ENCODE measurements at regions not wholly inside any gene's neighbourhood (a gene's known extent, or its start where the extent isn't known, plus 50 kb on each side); places are given as distances from the start of the nearest gene placed in this dataset.

DNA sequence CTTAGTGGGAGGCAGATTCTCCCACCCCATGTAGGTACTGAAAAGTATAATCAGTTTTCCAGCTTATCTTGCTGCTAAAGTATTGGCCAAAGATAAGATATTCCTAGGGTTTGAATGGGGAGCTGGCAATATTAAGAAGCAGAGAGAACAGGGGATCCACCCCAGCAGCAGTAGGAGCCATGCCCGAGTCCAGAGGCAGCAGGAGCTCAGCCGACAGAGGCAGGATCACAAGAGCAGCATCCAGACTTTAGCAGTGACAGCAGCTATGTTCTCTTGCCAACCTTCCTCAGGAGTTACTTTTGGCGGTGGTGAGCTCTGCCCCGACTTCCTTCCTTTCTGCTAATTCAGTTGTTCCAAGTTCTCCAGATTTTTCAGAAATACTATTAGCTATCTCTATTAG is 224.5 kb downstream of the GADD45G start:
- no peak for DNase-seq (ENCODE audit: missing footprints)
- intact Hi-C loops (cut with DNase I) = no loop called here

DNA sequence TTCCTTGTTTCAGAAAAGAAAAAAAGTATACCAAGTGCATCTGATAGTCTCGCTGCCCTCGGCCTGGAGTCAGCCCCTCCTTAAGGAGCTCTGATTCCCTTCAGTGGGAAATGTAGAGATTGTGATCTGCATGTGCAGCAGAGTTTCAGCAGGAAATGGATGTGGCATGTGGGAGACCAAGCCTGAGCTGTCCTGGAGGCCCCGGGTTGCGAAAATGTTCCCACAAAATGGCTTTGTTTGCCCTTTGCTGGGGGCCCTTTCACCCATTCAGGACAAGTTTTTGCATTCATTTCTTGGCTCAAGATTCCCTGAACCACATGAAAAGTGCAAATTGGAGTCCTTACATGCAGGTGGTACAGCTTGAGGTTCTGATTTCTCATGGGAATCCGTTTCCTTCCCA is 230.9 kb downstream of the GADD45G start:
- no peak for ATAC-seq
- no peak for DNase-seq (ENCODE audit: missing footprints)
- intact Hi-C loops (cut with DNase I) = no loop called here

More for the DNA sequence above, 224.5 kb downstream of the GADD45G start:
- ATAC-seq = no peak

DNA sequence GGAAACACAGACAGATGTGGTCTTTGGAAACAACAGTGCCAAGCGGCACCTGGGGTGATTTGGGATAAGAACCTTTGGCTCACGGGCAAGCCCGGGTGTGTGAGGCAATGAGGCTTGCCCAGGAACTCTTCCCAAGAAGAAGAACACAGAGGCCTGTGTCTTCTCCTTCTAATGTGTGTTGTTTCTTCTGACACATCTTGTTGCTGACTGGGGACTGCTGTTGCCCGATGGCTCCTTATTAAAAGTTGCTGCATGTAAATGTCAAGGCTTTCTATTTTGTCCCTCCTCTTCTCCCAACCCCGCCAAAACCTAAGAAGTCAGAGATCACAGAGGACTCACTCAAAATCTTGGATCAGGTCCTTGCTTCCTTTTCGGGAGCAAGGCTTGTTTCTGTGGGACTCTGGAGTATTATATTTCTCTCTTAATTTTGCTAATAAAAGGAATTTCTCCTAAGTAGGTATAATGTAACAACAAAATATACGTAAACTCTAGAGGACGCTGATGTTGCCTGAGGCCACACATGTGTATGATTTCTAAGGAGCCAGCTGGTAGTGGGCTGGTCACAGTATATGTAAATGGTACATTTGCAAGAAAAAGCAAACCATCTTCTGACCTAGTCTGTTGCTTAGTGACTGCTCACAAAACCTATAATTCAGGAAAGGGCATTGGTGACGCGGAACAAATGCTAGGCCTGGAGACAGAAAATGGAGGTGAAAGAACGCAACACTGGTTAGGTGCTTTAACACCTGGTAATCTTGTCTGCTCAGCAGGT is 232.5 kb downstream of the GADD45G start:
- ATAC-seq (peak; percentile 72), DNase-seq (ENCODE audit: missing footprints) (no peak)
- intact Hi-C loops (cut with DNase I) = no loop called here

- ATAC-seq (no peak), DNase-seq (ENCODE audit: missing footprints) (no peak)
- intact Hi-C loops (cut with DNase I) = no loop called here
These were observed 233.1 kb downstream of the GADD45G start for GRCh38 chr9:89837934-89838310.

DNA sequence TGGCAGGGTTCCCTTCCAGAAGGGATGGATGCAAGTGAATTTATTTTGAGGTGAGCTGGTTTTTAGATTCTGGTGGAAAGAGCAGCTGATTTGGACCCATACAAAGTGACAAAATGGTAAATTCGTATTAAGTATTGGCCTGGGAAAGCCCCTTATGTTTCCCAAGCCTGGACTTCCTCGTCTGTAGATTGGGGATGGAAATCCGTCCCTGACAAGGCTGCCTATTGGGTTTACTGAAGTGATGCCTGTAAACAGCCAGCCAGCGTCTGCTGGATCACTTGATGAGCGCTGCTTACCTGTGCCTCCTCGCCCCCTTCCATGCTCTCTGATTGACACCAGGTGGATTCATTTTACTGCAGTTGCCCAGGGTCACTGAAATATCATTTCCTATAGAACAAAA is 233.8 kb downstream of the GADD45G start:
- intact Hi-C loops (cut with DNase I) = no loop called here
- DNase-seq (ENCODE audit: missing footprints) (no peak), ATAC-seq (no peak)

DNA sequence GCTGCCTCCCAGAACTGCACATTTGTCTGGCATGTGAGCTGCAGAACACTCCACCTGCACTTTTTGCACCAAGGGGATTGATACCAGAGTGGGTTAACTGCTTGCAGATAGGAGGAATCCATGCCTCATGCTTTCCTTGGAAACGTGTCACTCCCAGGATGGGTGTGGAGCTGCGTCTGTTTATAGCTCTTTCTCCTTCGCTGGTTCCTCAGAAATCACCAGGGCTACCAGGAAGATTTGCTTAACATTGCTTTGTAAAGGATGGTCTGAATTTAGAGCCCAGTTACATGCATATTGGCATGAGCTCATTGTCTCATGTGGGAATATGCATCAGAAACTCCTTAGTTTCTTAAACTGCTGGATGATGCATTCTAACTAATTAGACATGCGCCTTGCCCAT is 234.6 kb downstream of the GADD45G start:
- ATAC-seq (no peak), DNase-seq (ENCODE audit: missing footprints) (no peak)
- intact Hi-C loops (cut with DNase I) = no loop called here

DNA sequence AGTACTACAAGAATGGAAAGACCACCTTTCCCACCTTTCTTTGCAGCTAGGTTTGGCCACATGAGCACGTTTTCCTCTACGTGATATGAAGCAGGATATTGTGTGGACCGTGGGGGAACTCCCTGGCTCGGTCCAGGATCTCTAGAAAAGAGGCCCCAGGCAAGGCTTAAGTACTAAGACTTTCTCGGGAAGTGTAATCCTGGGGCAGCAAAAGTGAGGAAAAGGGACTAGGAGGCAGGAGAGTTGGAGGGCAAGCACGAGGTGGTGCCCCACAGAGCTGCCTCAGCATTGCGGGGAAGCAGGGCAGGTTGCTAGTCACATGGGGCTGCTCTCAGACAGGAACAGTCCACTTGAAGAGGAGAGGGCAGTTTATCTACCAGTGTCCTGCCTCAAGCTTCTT is 235.1 kb downstream of the GADD45G start:
- DNase-seq (ENCODE audit: missing footprints) (no peak), ATAC-seq (no peak)
- intact Hi-C loops (cut with DNase I) = no loop called here

DNA sequence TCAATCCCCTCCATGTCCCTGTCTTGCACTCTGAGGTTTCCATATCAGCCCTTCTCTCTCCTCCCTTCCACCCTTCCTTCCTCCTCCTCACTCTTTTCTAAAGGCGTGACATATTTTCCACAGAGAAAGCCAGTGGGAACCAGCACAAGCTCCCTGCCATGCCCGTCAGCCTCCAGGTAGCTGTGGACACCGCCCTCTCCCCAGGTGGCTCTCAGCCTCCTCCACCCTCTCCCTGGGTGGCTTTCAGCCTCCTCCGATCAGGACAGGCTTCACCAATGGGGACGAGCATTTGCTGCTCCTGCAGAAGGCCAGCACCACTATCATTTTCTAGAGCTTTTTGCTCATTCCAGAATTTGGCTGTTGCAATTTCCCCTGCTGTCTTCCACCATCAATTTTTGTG is 236.6 kb downstream of the GADD45G start:
- DNase-seq (ENCODE audit: missing footprints) (no peak), ATAC-seq (no peak)

DNA sequence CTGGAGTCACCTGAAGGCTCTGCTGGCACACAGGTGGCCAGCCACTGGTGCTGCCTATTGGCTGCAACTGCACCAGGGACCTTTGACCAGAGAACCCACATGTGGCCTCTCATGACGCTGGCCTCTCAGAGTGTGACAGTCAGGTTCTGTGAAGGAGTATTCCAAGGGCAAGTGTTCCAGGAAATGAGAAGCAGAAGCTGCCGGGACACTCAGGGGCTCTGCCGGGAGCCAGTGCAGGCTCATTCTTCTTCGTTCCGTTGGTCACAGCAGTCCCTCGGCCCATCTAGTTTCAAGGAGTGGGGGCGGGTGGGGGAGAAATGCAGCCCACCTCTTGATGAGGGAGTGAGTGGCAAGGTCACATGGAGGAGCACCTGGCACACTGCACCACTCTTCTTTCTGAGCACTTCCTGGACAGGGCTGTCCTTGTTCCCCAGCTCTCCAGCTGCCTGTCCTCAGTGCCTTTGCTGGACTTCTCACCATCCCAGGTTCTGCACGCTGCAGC is 237.5 kb downstream of the GADD45G start:
- intact Hi-C loops (cut with DNase I) = no loop called here
- ATAC-seq (no peak), DNase-seq (ENCODE audit: missing footprints) (no peak)

More for the DNA sequence above, 236.6 kb downstream of the GADD45G start:
- intact Hi-C loops (cut with DNase I) = no loop called here

- intact Hi-C loops (cut with DNase I) = no loop called here
- DNase-seq (ENCODE audit: missing footprints) = no peak
- ATAC-seq = no peak
These were observed 238.3 kb downstream of the GADD45G start for GRCh38 chr9:89843074-89843473.

- ATAC-seq (no peak), DNase-seq (ENCODE audit: missing footprints) (no peak)
- intact Hi-C loops (cut with DNase I) = no loop called here
These were observed 238.8 kb downstream of the GADD45G start for GRCh38 chr9:89843591-89843990.

DNA sequence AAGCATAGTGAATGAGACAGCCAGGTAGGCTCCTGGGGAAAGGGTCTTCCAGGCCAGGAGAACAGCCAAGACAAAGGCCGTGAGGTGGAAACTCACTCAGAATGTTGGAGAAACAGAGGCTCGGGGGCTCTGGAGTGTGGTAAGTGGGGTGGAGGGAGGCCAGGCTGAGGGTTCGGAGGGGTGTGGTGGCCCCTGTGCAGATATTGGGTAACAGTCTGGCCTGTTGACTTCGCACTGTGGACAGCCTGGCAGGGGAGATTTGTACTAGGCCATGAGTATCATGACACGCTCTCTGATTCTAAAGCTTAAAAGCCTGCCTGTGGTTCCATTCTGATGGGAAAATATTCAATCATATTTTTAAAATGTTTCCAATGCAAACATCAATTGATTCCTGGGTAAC is 239.3 kb downstream of the GADD45G start:
- ATAC-seq (no peak), DNase-seq (ENCODE audit: missing footprints) (no peak)
- intact Hi-C loops (cut with DNase I) = no loop called here

- DNase-seq (ENCODE audit: missing footprints) = no peak
- intact Hi-C loops (cut with DNase I) = no loop called here
- no peak for ATAC-seq
These were observed 239.7 kb downstream of the GADD45G start for GRCh38 chr9:89844535-89844934.

GRCh38 chr9:89845321-89845720 is 240.5 kb downstream of the GADD45G start:
- intact Hi-C loops (cut with DNase I) = no loop called here
- no peak for ATAC-seq
- no peak for DNase-seq (ENCODE audit: missing footprints)

- ATAC-seq (no peak), DNase-seq (ENCODE audit: missing footprints) (no peak)
- intact Hi-C loops (cut with DNase I) = no loop called here
These were observed 241.1 kb downstream of the GADD45G start for GRCh38 chr9:89845862-89846261.

GRCh38 chr9:89848060-89849040 is 243.5 kb downstream of the GADD45G start:
- DNase-seq (ENCODE audit: missing footprints) = no peak
- ATAC-seq = no peak
- intact Hi-C loops (cut with DNase I) = no loop called here

DNA sequence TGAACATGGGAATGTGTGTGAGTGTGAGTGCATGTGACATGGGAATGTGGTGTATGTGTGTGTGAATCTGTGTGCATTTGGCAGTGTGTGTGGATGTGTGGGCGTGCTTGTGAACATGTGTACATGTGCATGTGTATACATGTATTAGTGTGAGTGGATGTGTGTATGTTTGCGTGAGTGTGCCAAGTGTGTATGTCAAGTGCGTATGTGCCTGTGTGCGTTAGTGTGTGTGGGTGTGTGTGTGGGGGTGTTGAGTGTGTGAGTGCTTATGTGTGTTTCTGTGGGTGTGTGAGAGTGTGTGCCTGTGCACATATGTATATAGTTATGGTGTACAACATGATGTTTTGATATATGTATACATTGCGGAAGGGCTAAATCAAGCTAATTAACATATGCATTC is 244.3 kb downstream of the GADD45G start:
- ATAC-seq (no peak), DNase-seq (ENCODE audit: missing footprints) (no peak)
- intact Hi-C loops (cut with DNase I) = no loop called here

DNA sequence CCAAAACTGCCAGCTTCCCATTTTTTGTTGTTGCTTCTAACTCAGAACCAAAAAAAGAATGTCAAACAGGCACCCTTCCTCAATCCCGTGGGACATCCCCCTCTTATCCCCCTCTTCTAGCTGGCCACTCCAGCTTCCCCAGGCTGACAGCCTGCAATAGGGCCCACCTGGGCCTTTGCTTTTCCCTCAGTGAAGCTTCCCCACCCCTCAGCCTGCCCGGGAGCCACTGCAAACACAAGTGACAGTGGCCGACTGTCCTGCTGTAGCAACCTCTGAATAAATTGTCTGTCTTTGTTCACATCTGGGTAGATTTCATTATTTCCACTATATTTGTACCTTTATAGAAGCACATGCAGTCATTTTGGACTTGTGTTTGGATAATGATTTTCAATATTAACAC is 245.3 kb downstream of the GADD45G start:
- DNase-seq (ENCODE audit: missing footprints) (no peak), ATAC-seq (no peak)
- intact Hi-C loops (cut with DNase I) = no loop called here

- DNase-seq (ENCODE audit: missing footprints) = no peak
- ATAC-seq = peak; percentile 73
- intact Hi-C loops (cut with DNase I) = no loop called here
These were observed 246.0 kb downstream of the GADD45G start for GRCh38 chr9:89850631-89851325.
